ENCODE measurements at regions not wholly inside any gene's neighbourhood (a gene's known extent, or its start where the extent isn't known, plus 50 kb on each side); places are given as distances from the start of the nearest gene placed in this dataset.
A peak's percentile ranks its signal among the peaks of the same experiment; 100 is the strongest.

- Histone ChIP-seq H3K4me2 (ENCODE audit: extremely low read depth, insufficient read depth, low read length) (no peak overlapping the region), H3K9me3 (ENCODE audit: control insufficient read depth, insufficient read depth, low read depth, low read length) (no peaks in the 10 kb centered on the region), H3K36me3 (ENCODE audit: control insufficient read depth, insufficient read depth, low read length) (no peaks in the 10 kb centered on the region), H4K20me1 (ENCODE audit: control insufficient read depth, extremely low read depth, insufficient read depth, low read length) (no peaks in the 10 kb centered on the region), H3K27me3 (ENCODE audit: control insufficient read depth, insufficient read depth, low read length) (no peaks in the 10 kb centered on the region), H3K4me3 (replicated peaks in 1 of 4; ENCODE audit: control extremely low read depth in 1 of 4, insufficient read depth in 1 of 4, low read depth in 3 of 4, low read length in 4 of 4) (no peak overlapping the region), H3K9ac (ENCODE audit: insufficient read depth, low read length) (no peak overlapping the region), H3K27ac (ENCODE audit: insufficient read depth, low read length) (no peak overlapping the region), H2AFZ (ENCODE audit: low read length) (no peak overlapping the region), H3K79me2 (ENCODE audit: control insufficient read depth, insufficient read depth, low read length) (no peaks in the 10 kb centered on the region), H3K4me1 (ENCODE audit: control insufficient read depth, extremely low read depth, insufficient read depth, low read length) (no peaks in the 10 kb centered on the region)
- no peak for TF ChIP-seq CTCF (conservative IDR thresholded peaks at IDR 0.05 in 1 of 2, IDR thresholded peaks at IDR 0.05 in 1 of 2; ENCODE audit: low read depth in 1 of 2, low read length in 2 of 2)
- no peak for TF ChIP-seq EZH2 (IDR thresholded peaks at IDR 0.05; ENCODE audit: low read length, missing control alignments)
- DNase-seq (ENCODE audit: low read depth in 2 of 2), result no peak
Measured at GRCh38 chr7:112635742-112636141, 154.5 kb downstream of the TMEM168 start.

- no peaks in the 10 kb centered on the region for H3K36me3 ChIP-seq (ENCODE audit: control insufficient read depth, insufficient read depth, low read length)
- no peaks in the 10 kb centered on the region for H3K4me1 ChIP-seq (ENCODE audit: control insufficient read depth, extremely low read depth, insufficient read depth, low read length)
- no peak overlapping the region for H3K27ac ChIP-seq (ENCODE audit: insufficient read depth, low read length)
- H3K4me3 ChIP-seq (replicated peaks in 1 of 4; ENCODE audit: control extremely low read depth in 1 of 4, insufficient read depth in 1 of 4, low read depth in 3 of 4, low read length in 4 of 4), result no peak overlapping the region
- TF ChIP-seq CTCF (conservative IDR thresholded peaks at IDR 0.05 in 1 of 2, IDR thresholded peaks at IDR 0.05 in 1 of 2; ENCODE audit: low read depth in 1 of 2, low read length in 2 of 2), result no peak
- TF ChIP-seq EZH2 (IDR thresholded peaks at IDR 0.05; ENCODE audit: low read length, missing control alignments), result no peak
- H2AFZ ChIP-seq (ENCODE audit: low read length), result no peak overlapping the region
- H3K9ac ChIP-seq (ENCODE audit: insufficient read depth, low read length), result no peak overlapping the region
- no peak overlapping the region for H3K4me2 ChIP-seq (ENCODE audit: extremely low read depth, insufficient read depth, low read length)
- DNase-seq (ENCODE audit: low read depth in 2 of 2), result peak in 1 of 2 donors; percentile 15
- H3K9me3 ChIP-seq (ENCODE audit: control insufficient read depth, insufficient read depth, low read depth, low read length), result no peaks in the 10 kb centered on the region
- H3K79me2 ChIP-seq (ENCODE audit: control insufficient read depth, insufficient read depth, low read length), result no peaks in the 10 kb centered on the region
- H3K27me3 ChIP-seq (ENCODE audit: control insufficient read depth, insufficient read depth, low read length), result no peaks in the 10 kb centered on the region
- H4K20me1 ChIP-seq (ENCODE audit: control insufficient read depth, extremely low read depth, insufficient read depth, low read length), result no peaks in the 10 kb centered on the region
Measured at GRCh38 chr7:112638675-112639400, 151.4 kb downstream of the TMEM168 start.

DNA sequence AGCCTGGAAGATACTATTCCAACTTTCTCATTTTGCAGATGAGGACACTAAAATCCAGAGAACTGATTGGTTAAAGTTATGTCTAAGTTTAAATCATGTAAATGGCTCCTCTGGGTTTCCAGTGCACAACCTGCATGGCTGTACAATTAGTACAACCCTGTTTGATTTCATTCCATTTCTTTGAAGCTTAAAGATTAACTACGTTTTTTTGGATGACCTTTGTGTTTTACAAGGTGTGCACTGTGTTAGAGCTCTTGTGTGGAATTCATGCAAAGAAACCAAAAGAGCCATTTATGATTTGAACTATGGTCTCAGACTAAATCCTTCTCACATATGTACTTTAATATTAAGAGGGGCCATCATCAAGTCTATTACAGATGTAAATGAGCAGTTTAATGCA lies 149.5 kb downstream of the TMEM168 start:
- Histone ChIP-seq H3K4me1 (ENCODE audit: control insufficient read depth, extremely low read depth, insufficient read depth, low read length) (no peaks in the 10 kb centered on the region), H3K27ac (ENCODE audit: insufficient read depth, low read length) (no peak overlapping the region), H4K20me1 (ENCODE audit: control insufficient read depth, extremely low read depth, insufficient read depth, low read length) (no peaks in the 10 kb centered on the region), H3K4me3 (replicated peaks in 1 of 4; ENCODE audit: control extremely low read depth in 1 of 4, insufficient read depth in 1 of 4, low read depth in 3 of 4, low read length in 4 of 4) (no peak overlapping the region), H3K9ac (ENCODE audit: insufficient read depth, low read length) (no peak overlapping the region), H2AFZ (ENCODE audit: low read length) (no peak overlapping the region), H3K4me2 (ENCODE audit: extremely low read depth, insufficient read depth, low read length) (no peak overlapping the region), H3K36me3 (ENCODE audit: control insufficient read depth, insufficient read depth, low read length) (no peaks in the 10 kb centered on the region), H3K27me3 (ENCODE audit: control insufficient read depth, insufficient read depth, low read length) (no peaks in the 10 kb centered on the region), H3K9me3 (ENCODE audit: control insufficient read depth, insufficient read depth, low read depth, low read length) (no peaks in the 10 kb centered on the region), H3K79me2 (ENCODE audit: control insufficient read depth, insufficient read depth, low read length) (no peaks in the 10 kb centered on the region)
- TF ChIP-seq CTCF (conservative IDR thresholded peaks at IDR 0.05 in 1 of 2, IDR thresholded peaks at IDR 0.05 in 1 of 2; ENCODE audit: low read depth in 1 of 2, low read length in 2 of 2) (no peak), EZH2 (IDR thresholded peaks at IDR 0.05; ENCODE audit: low read length, missing control alignments) (no peak)
- DNase-seq (ENCODE audit: low read depth in 2 of 2), result no peak

Data from fibroblast of lung (primary cell).